ENCODE measurements at regions not wholly inside any gene's neighbourhood (a gene's known extent, or its start where the extent isn't known, plus 50 kb on each side); places are given as distances from the start of the nearest gene placed in this dataset.

- Histone ChIP-seq H3K4me3 (no peak overlapping the region), H3K4me1 (ENCODE audit: control insufficient read depth in 5 of 5, insufficient read depth in 5 of 5, low read length in 5 of 5) (peaks cover 0 to 8% (median 0%) of the 10 kb centered on the region in 5 donors), H3K27ac (ENCODE audit: low read depth in 1 of 2, low read length in 1 of 2) (no peak overlapping the region), H3K36me3 (ENCODE audit: control insufficient read depth in 4 of 4, insufficient read depth in 4 of 4, low read length in 4 of 4) (no peaks in the 10 kb centered on the region), H3K9me3 (ENCODE audit: control insufficient read depth in 4 of 4, insufficient read depth in 3 of 4, low read length in 3 of 4) (no peaks in the 10 kb centered on the region), H3K9ac (ENCODE audit: insufficient read depth in 1 of 2, low read length in 2 of 2) (no peak overlapping the region), H3K27me3 (ENCODE audit: control insufficient read depth in 3 of 3, insufficient read depth in 3 of 3, low read length in 2 of 3) (no peaks in the 10 kb centered on the region)
- WGBS, 2 donors, result 69 to 88% methylated on average over 1 of the region's 1 CpG
- DNase-seq (no peak), ATAC-seq (ENCODE audit: insufficient read depth, low FRiP score) (no peak)
- no peak for TF ChIP-seq CTCF (IDR thresholded peaks at IDR 0.05; ENCODE audit: control extremely low read depth, extremely low read depth)
Measured at GRCh38 chr2:177314722-177315264, 50.3 kb upstream of the NFE2L2 start.

- 55 to 89% methylated on average over 3 of the region's 3 CpGs for WGBS, 2 donors
- no peak for TF ChIP-seq CTCF (IDR thresholded peaks at IDR 0.05; ENCODE audit: control extremely low read depth, extremely low read depth)
- no peak for DNase-seq
Measured at GRCh38 chr2:177315364-177315763, 50.8 kb upstream of the NFE2L2 start.

GRCh38 chr2:177316756-177317155, 52.2 kb upstream of the NFE2L2 start:
- WGBS, 2 donors, result 94 to 96% methylated on average over 1 of the region's 1 CpG
- H3K27ac ChIP-seq (ENCODE audit: low read depth in 1 of 2, low read length in 1 of 2), result no peak overlapping the region
- H3K27me3 ChIP-seq (ENCODE audit: control insufficient read depth in 3 of 3, insufficient read depth in 3 of 3, low read length in 2 of 3), result no peaks in the 10 kb centered on the region
- TF ChIP-seq CTCF (IDR thresholded peaks at IDR 0.05; ENCODE audit: control extremely low read depth, extremely low read depth), result no peak
- ATAC-seq (ENCODE audit: insufficient read depth, low FRiP score) (no peak), DNase-seq (no peak)
- no peak overlapping the region for H3K9ac ChIP-seq (ENCODE audit: insufficient read depth in 1 of 2, low read length in 2 of 2)
- H3K36me3 ChIP-seq (ENCODE audit: control insufficient read depth in 4 of 4, insufficient read depth in 4 of 4, low read length in 4 of 4), result no peaks in the 10 kb centered on the region
- H3K9me3 ChIP-seq (ENCODE audit: control insufficient read depth in 4 of 4, insufficient read depth in 3 of 4, low read length in 3 of 4), result no peaks in the 10 kb centered on the region
- peaks cover 0 to 8% (median 0%) of the 10 kb centered on the region in 5 donors for H3K4me1 ChIP-seq (ENCODE audit: control insufficient read depth in 5 of 5, insufficient read depth in 5 of 5, low read length in 5 of 5)
- no peak overlapping the region for H3K4me3 ChIP-seq

More at GRCh38 chr2:177315364-177315763, 50.8 kb upstream of the NFE2L2 start:
- Histone ChIP-seq H3K27ac (ENCODE audit: low read depth in 1 of 2, low read length in 1 of 2) (no peak overlapping the region), H3K36me3 (ENCODE audit: control insufficient read depth in 4 of 4, insufficient read depth in 4 of 4, low read length in 4 of 4) (no peaks in the 10 kb centered on the region), H3K9ac (ENCODE audit: insufficient read depth in 1 of 2, low read length in 2 of 2) (no peak overlapping the region), H3K27me3 (ENCODE audit: control insufficient read depth in 3 of 3, insufficient read depth in 3 of 3, low read length in 2 of 3) (no peaks in the 10 kb centered on the region), H3K4me3 (no peak overlapping the region), H3K9me3 (ENCODE audit: control insufficient read depth in 4 of 4, insufficient read depth in 3 of 4, low read length in 3 of 4) (no peaks in the 10 kb centered on the region), H3K4me1 (ENCODE audit: control insufficient read depth in 5 of 5, insufficient read depth in 5 of 5, low read length in 5 of 5) (peaks cover 0 to 8% (median 0%) of the 10 kb centered on the region in 5 donors)
- no peak for ATAC-seq (ENCODE audit: insufficient read depth, low FRiP score)

- H3K9me3 ChIP-seq (ENCODE audit: control insufficient read depth in 4 of 4, insufficient read depth in 3 of 4, low read length in 3 of 4), result no peaks in the 10 kb centered on the region
- no peak for ATAC-seq (ENCODE audit: insufficient read depth, low FRiP score)
- TF ChIP-seq CTCF (IDR thresholded peaks at IDR 0.05; ENCODE audit: control extremely low read depth, extremely low read depth), result no peak
- H3K9ac ChIP-seq (ENCODE audit: insufficient read depth in 1 of 2, low read length in 2 of 2), result no peak overlapping the region
- no peak overlapping the region for H3K4me3 ChIP-seq
- H3K27ac ChIP-seq (ENCODE audit: low read depth in 1 of 2, low read length in 1 of 2), result no peak overlapping the region
- H3K36me3 ChIP-seq (ENCODE audit: control insufficient read depth in 4 of 4, insufficient read depth in 4 of 4, low read length in 4 of 4), result peaks cover 0 to under 1% (median 0%) of the 10 kb centered on the region in 4 donors
- no peaks in the 10 kb centered on the region for H3K27me3 ChIP-seq (ENCODE audit: control insufficient read depth in 3 of 3, insufficient read depth in 3 of 3, low read length in 2 of 3)
- H3K4me1 ChIP-seq (ENCODE audit: control insufficient read depth in 5 of 5, insufficient read depth in 5 of 5, low read length in 5 of 5), result peaks cover 0 to 8% (median 0%) of the 10 kb centered on the region in 5 donors
- DNase-seq, result no peak
Measured at GRCh38 chr2:177317443-177317842, 52.9 kb upstream of the NFE2L2 start.
